Muscle layer of duodenum (tissue), 2 donors: ENCODE measurements at regions not wholly inside any gene's neighbourhood (a gene's known extent, or its start where the extent isn't known, plus 50 kb on each side); places are given as distances from the start of the nearest gene placed in this dataset.
"Not testable (repeated sequence)": the region's sequence is repeated elsewhere in the genome, so short reads cannot be mapped to it uniquely, and the experiment has no call there.

Experiments
- H3K27ac ChIP-seq: one replicate; pipeline ENCODE4 v1.7.0; 2013; ENCODE audit warnings: mild to moderate bottlenecking, low read length
- H3K27me3 ChIP-seq: one replicate; pipeline ENCODE4 v1.7.0; 2013; ENCODE audit warnings: low read depth, mild to moderate bottlenecking, control low read depth, low read length
- H3K36me3 ChIP-seq, 2 donors: one replicate each; pipeline ENCODE4 v1.7.0; 2013; ENCODE audit warnings: low read length in 2 of 2, control low read depth in 1 of 2, mild to moderate bottlenecking in 1 of 2; ENCODE audit not compliant: insufficient read depth in 2 of 2, control insufficient read depth in 1 of 2
- H3K4me1 ChIP-seq, 2 donors: one replicate each; pipeline ENCODE4 v1.7.0; 2013; ENCODE audit warnings: low read length in 2 of 2, mild to moderate bottlenecking in 2 of 2, control low read depth in 1 of 2, moderate library complexity in 1 of 2; ENCODE audit not compliant: insufficient read depth in 2 of 2, control insufficient read depth in 1 of 2
- H3K4me3 ChIP-seq, 2 donors: one replicate each; pipeline ENCODE4 v1.7.0; 2013; ENCODE audit warnings: low read length in 2 of 2, low read depth in 1 of 2, mild to moderate bottlenecking in 1 of 2
- H3K9me3 ChIP-seq, 2 donors: one replicate each; pipeline ENCODE4 v1.7.0; 2013; ENCODE audit warnings: low read length in 2 of 2, control low read depth in 1 of 2, mild to moderate bottlenecking in 1 of 2; ENCODE audit not compliant: control insufficient read depth in 1 of 2
- donor health status: healthy.

- no peak overlapping the region for H3K4me3 ChIP-seq
Measured at GRCh38 chr2:4908461-4908860, 783.7 kb upstream of the SOX11 start.

GRCh38 chr2:4909346-4910009 lies 782.7 kb upstream of the SOX11 start:
- Histone ChIP-seq H3K4me1 (no peaks in the 10 kb centered on the region), H3K27me3 (no peaks in the 10 kb centered on the region), H3K4me3 (no peak overlapping the region), H3K36me3 (no peaks in the 10 kb centered on the region), H3K27ac (no peak overlapping the region), H3K9me3 (no peaks in the 10 kb centered on the region)

More at GRCh38 chr2:4908461-4908860, 783.7 kb upstream of the SOX11 start:
- no peaks in the 10 kb centered on the region for H3K27me3 ChIP-seq
- H3K27ac ChIP-seq: no peak overlapping the region
- no peaks in the 10 kb centered on the region for H3K36me3 ChIP-seq
- H3K9me3 ChIP-seq: no peaks in the 10 kb centered on the region
- H3K4me1 ChIP-seq: no peaks in the 10 kb centered on the region

- Histone ChIP-seq H3K4me1 (no peaks in the 10 kb centered on the region), H3K27me3 (no peaks in the 10 kb centered on the region), H3K4me3 (no peak overlapping the region), H3K9me3 (no peaks in the 10 kb centered on the region), H3K36me3 (no peaks in the 10 kb centered on the region), H3K27ac (no peak overlapping the region)
Measured at GRCh38 chr2:4914036-4914435, 778.1 kb upstream of the SOX11 start.

GRCh38 chr2:4914551-4914950 lies 777.6 kb upstream of the SOX11 start:
- Histone ChIP-seq H3K9me3 (no peaks in the 10 kb centered on the region), H3K4me1 (no peaks in the 10 kb centered on the region), H3K4me3 (no peak overlapping the region), H3K36me3 (no peaks in the 10 kb centered on the region), H3K27ac (no peak overlapping the region), H3K27me3 (no peaks in the 10 kb centered on the region)

GRCh38 chr2:4915357-4915756 lies 776.8 kb upstream of the SOX11 start:
- no peaks in the 10 kb centered on the region for H3K27me3 ChIP-seq
- no peaks in the 10 kb centered on the region for H3K9me3 ChIP-seq
- no peaks in the 10 kb centered on the region for H3K36me3 ChIP-seq
- no peaks in the 10 kb centered on the region for H3K4me1 ChIP-seq
- no peak overlapping the region for H3K27ac ChIP-seq
- H3K4me3 ChIP-seq: no peak overlapping the region

GRCh38 chr2:4916094-4916493 lies 776.1 kb upstream of the SOX11 start:
- no peaks in the 10 kb centered on the region for H3K27me3 ChIP-seq

GRCh38 chr2:4930704-4931103 lies 761.5 kb upstream of the SOX11 start:
- H3K27me3 ChIP-seq: no peaks in the 10 kb centered on the region
- H3K4me1 ChIP-seq: no peaks in the 10 kb centered on the region
- H3K9me3 ChIP-seq: peaks cover 0 to 3% of the 10 kb centered on the region in 2 donors
- no peaks in the 10 kb centered on the region for H3K36me3 ChIP-seq
- no peak overlapping the region for H3K4me3 ChIP-seq
- H3K27ac ChIP-seq: no peak overlapping the region

More at GRCh38 chr2:4916094-4916493, 776.1 kb upstream of the SOX11 start:
- Histone ChIP-seq H3K36me3 (no peaks in the 10 kb centered on the region), H3K9me3 (no peaks in the 10 kb centered on the region), H3K4me1 (no peaks in the 10 kb centered on the region), H3K4me3 (no peak overlapping the region), H3K27ac (no peak overlapping the region)

- Histone ChIP-seq H3K36me3 (no peaks in the 10 kb centered on the region), H3K9me3 (peaks cover 0 to 3% of the 10 kb centered on the region in 2 donors), H3K4me1 (no peaks in the 10 kb centered on the region), H3K27ac (no peak overlapping the region), H3K4me3 (no peak overlapping the region), H3K27me3 (no peaks in the 10 kb centered on the region)
Measured at GRCh38 chr2:4931721-4932365, 760.3 kb upstream of the SOX11 start.

- H3K4me1 ChIP-seq, H3K27me3 ChIP-seq, H3K9me3 ChIP-seq, H3K36me3 ChIP-seq, H3K27ac ChIP-seq, H3K4me3 ChIP-seq: not testable (repeated sequence)
Measured at GRCh38 chr2:4935291-4935690, 756.9 kb upstream of the SOX11 start.

GRCh38 chr2:4937550-4937949 lies 754.6 kb upstream of the SOX11 start:
- H3K4me1 ChIP-seq: no peaks in the 10 kb centered on the region
- H3K9me3 ChIP-seq: peaks cover 0 to 3% of the 10 kb centered on the region in 2 donors
- no peak overlapping the region for H3K27ac ChIP-seq
- H3K27me3 ChIP-seq: no peaks in the 10 kb centered on the region
- H3K4me3 ChIP-seq: no peak overlapping the region
- no peaks in the 10 kb centered on the region for H3K36me3 ChIP-seq

- Histone ChIP-seq H3K4me3 (no peak overlapping the region), H3K36me3 (no peaks in the 10 kb centered on the region), H3K9me3 (no peaks in the 10 kb centered on the region), H3K27ac (no peak overlapping the region), H3K27me3 (no peaks in the 10 kb centered on the region), H3K4me1 (no peaks in the 10 kb centered on the region)
Measured at GRCh38 chr2:4938206-4938605, 754.0 kb upstream of the SOX11 start.

- H3K27me3 ChIP-seq: no peaks in the 10 kb centered on the region
- H3K4me3 ChIP-seq: no peak overlapping the region
- H3K27ac ChIP-seq: no peak overlapping the region
- H3K9me3 ChIP-seq: no peaks in the 10 kb centered on the region
- H3K4me1 ChIP-seq: no peaks in the 10 kb centered on the region
- H3K36me3 ChIP-seq: no peaks in the 10 kb centered on the region
Measured at GRCh38 chr2:4942441-4942840, 749.7 kb upstream of the SOX11 start.
